Endothelial cell of umbilical vein (primary cell): ENCODE measurements at regions not wholly inside any gene's neighbourhood (a gene's known extent, or its start where the extent isn't known, plus 50 kb on each side); places are given as distances from the start of the nearest gene placed in this dataset.

ENCODE experiments used
- CTCF ChIP-seq, 2 donors: IDR thresholded peaks; 1 replicate in 1 of 2; 2 replicates in 1 of 2; pipeline ENCODE4 v1.5.1; 2011; ENCODE audit warnings: low read length in 2 of 2, mild to moderate bottlenecking in 2 of 2, moderate library complexity in 2 of 2, control low read depth in 1 of 2, inconsistent platforms in 1 of 2, low read depth in 1 of 2; ENCODE audit not compliant: insufficient read depth in 1 of 2; ENCODE audit errors: extremely low read depth in 1 of 2
- EZH2 ChIP-seq: IDR thresholded peaks from 2 replicates; pipeline ENCODE4 v1.6.1; 2012; ENCODE audit warnings: borderline replicate concordance, low read depth, mild to moderate bottlenecking, moderate library complexity, low read length, inconsistent platforms; ENCODE audit not compliant: severe bottlenecking
- FOS ChIP-seq: IDR thresholded peaks from 2 replicates; pipeline ENCODE4 v1.6.1; 2011; ENCODE audit warnings: mild to moderate bottlenecking, low read length, moderate library complexity, borderline replicate concordance; ENCODE audit not compliant: insufficient read depth
- GATA2 ChIP-seq: IDR thresholded peaks from 2 replicates; pipeline ENCODE4 v1.7.0; 2011; ENCODE audit warnings: low read depth, mild to moderate bottlenecking, moderate library complexity, mixed read lengths, low read length; ENCODE audit not compliant: insufficient read length, insufficient read depth
- MAX ChIP-seq: IDR thresholded peaks from 2 replicates; pipeline ENCODE4 v1.6.1; 2011; ENCODE audit not compliant: insufficient read depth, insufficient read length
- MYC ChIP-seq: IDR thresholded peaks from one replicate; pipeline ENCODE4 v1.6.1; 2011; ENCODE audit warnings: mild to moderate bottlenecking, low read depth, low read length
- POLR2A ChIP-seq: IDR thresholded peaks from 2 replicates; pipeline ENCODE4 v1.6.1; 2012; ENCODE audit warnings: low read depth, mild to moderate bottlenecking, control low read depth, low read length
- POLR2AphosphoS5 ChIP-seq: IDR thresholded peaks from 2 replicates; pipeline ENCODE4 v1.6.1; 2012; ENCODE audit warnings: low read depth, mild to moderate bottlenecking, control low read depth, low read length, moderate library complexity; ENCODE audit not compliant: insufficient read depth

- no peak for TF ChIP-seq CTCF (IDR thresholded peaks at IDR 0.05; ENCODE audit: extremely low read depth in 1 of 2, insufficient read depth in 1 of 2, low read depth in 1 of 2, low read length in 2 of 2)
- TF ChIP-seq POLR2A = no peak
- no peak for TF ChIP-seq POLR2AphosphoS5
- TF ChIP-seq EZH2 = no peak
- no peak for TF ChIP-seq MAX
- TF ChIP-seq FOS = no peak
- no peak for TF ChIP-seq GATA2
- no peak for TF ChIP-seq MYC
These were observed 105.6 kb upstream of the LRRN1 start for GRCh38 chr3:3693593-3693992.
